Left ventricle myocardium inferior (tissue), 1 donor: ENCODE measurements at regions not wholly inside any gene's neighbourhood (a gene's known extent, or its start where the extent isn't known, plus 50 kb on each side); places are given as distances from the start of the nearest gene placed in this dataset.

Experiments
- DNase-seq: peaks from one replicate; pipeline ENCODE4 v3.0.0-alpha.2; 2020
- H3K27ac ChIP-seq: fragments of 200-600 bp; replicated peaks from 2 replicates; pipeline ENCODE4 v1.8.0; 2021
- H3K27me3 ChIP-seq: fragments of 200-600 bp; 2 replicates; pipeline ENCODE4 v1.8.0; 2021; ENCODE audit warnings: low read depth
- H3K36me3 ChIP-seq: fragments of 200-600 bp; 2 replicates; pipeline ENCODE4 v1.8.0; 2021
- H3K4me1 ChIP-seq: fragments of 200-600 bp; 2 replicates; pipeline ENCODE4 v1.8.0; 2021
- H3K4me3 ChIP-seq: fragments of 200-600 bp; 2 replicates; pipeline ENCODE4 v1.8.0; 2021; ENCODE audit warnings: mild to moderate bottlenecking, moderate library complexity
- H3K9me3 ChIP-seq: fragments of 200-600 bp; replicated peaks from 2 replicates; pipeline ENCODE4 v1.8.0; 2021
- intact Hi-C: fragments of 100-400 bp; cut with micrococcal nuclease; formaldehyde crosslinking; loops from one replicate; pipeline ENCODE4 v1.11.0; 2022
- TF ChIP-seq, protein P1 (sequence below): fragments of 200-600 bp; IDR thresholded peaks from 2 replicates; pipeline ENCODE4 v1.8.0; 2021; ENCODE audit warnings: antibody characterized with exemption, mild to moderate bottlenecking, borderline replicate concordance
- donor health status: DM: no; HTN: yes; CAD: no; lungs with severe emphysema.

DNA sequence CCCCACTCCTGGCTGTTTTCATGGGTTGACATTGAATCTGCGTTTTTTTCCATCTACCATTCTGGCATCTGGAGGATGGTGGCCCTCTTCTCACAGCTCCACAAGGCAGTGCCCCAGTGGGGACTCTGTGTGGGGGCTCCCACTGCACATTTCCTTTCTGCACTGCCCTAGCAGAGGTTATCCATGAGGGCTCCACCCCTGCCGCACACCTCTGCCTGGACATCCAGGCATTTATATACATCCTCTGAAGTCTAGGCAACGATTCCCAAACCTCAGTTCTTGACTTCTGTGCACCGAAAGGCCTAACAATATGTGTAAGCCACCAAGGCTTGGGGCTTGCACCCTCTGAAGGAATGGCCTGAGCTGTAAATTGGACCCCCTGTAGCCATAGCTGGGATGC lies 147.9 kb upstream of the FMN2 start:
- TF ChIP-seq, protein P1, sequence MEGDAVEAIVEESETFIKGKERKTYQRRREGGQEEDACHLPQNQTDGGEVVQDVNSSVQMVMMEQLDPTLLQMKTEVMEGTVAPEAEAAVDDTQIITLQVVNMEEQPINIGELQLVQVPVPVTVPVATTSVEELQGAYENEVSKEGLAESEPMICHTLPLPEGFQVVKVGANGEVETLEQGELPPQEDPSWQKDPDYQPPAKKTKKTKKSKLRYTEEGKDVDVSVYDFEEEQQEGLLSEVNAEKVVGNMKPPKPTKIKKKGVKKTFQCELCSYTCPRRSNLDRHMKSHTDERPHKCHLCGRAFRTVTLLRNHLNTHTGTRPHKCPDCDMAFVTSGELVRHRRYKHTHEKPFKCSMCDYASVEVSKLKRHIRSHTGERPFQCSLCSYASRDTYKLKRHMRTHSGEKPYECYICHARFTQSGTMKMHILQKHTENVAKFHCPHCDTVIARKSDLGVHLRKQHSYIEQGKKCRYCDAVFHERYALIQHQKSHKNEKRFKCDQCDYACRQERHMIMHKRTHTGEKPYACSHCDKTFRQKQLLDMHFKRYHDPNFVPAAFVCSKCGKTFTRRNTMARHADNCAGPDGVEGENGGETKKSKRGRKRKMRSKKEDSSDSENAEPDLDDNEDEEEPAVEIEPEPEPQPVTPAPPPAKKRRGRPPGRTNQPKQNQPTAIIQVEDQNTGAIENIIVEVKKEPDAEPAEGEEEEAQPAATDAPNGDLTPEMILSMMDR: no peak
- DNase-seq: no peak
- intact Hi-C loops: no loop called here
- Histone ChIP-seq H3K27me3 (no peaks in the 10 kb centered on the region), H3K4me3 (no peak overlapping the region), H3K9me3 (peaks cover 9% of the 10 kb centered on the region), H3K4me1 (no peaks in the 10 kb centered on the region), H3K36me3 (no peaks in the 10 kb centered on the region), H3K27ac (no peak overlapping the region)

DNA sequence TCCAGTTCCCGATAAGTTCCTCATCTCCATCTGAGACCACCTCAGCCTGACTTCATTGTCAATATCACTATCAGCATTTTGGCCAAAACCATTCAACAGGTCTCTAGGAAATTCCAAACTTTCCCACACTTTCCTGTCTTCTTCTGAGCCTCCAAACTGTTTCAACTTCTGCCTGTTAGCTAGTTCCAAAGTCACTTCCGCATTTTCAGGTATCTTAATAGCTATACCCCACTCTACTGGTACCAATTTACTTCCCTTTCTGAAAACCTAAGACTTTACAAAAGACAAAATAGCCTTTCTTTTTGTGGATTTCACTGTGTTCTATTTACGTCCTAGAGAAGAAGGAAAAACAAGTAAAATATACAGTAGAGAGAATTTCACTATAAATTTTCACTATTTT lies 147.0 kb upstream of the FMN2 start:
- DNase-seq: no peak
- Histone ChIP-seq H3K27me3 (no peaks in the 10 kb centered on the region), H3K27ac (no peak overlapping the region), H3K4me1 (no peaks in the 10 kb centered on the region), H3K4me3 (no peak overlapping the region), H3K36me3 (no peaks in the 10 kb centered on the region), H3K9me3 (peaks cover 9% of the 10 kb centered on the region)
- TF ChIP-seq, protein P1: no peak
- intact Hi-C loops: no loop called here

DNA sequence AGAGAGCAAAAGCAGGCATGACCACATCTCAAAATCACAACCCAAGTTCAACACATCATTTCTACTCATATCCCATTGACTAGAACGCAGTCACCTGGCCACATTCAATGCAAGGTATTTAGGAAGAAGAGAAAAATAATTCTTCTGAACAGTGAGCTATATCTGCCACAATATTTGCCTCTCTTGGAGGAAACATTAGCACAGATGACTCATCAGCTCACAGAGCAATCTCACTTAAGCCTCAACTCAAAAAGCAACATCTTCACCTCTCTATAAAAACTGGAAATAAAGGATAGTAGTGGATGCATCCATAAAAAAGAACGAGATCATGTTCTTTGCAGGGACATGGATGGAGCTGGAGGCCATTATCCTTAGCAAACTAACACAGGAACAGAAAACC lies 143.9 kb upstream of the FMN2 start:
- Histone ChIP-seq H3K9me3 (peaks cover 9% of the 10 kb centered on the region), H3K36me3 (no peaks in the 10 kb centered on the region), H3K4me1 (no peaks in the 10 kb centered on the region), H3K27ac (no peak overlapping the region), H3K27me3 (no peaks in the 10 kb centered on the region), H3K4me3 (no peak overlapping the region)
- DNase-seq: no peak
- intact Hi-C loops: no loop called here
- TF ChIP-seq, protein P1: no peak

DNA sequence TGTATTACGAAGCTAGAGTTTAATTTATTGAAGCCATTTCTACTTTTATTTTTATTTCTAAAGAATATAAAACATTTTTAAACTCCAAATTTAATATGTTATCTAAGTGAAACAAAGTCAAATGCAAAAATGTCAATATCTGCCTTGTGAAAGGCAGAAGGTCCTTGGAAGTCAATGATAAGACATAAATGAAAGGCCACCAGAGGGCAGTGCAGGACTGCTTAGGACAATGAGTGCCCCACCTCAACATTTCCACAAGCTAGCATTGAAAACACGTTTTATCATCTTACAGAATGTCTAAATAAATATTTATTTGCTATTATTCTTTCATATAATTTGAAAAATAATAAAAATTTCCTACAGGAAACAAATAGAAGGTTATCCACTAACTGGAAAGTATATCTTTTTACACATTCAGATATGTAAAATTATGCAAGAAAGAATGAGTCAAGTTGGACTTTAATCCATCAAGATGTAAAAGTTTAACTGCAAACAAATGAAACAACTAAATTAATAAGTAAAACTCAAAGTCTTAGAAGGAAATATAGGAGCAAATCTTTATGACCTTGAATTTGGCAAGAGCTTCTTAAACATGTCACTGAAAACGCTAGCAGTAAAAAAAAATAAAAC lies 140.1 kb upstream of the FMN2 start:
- Histone ChIP-seq H3K4me3 (no peak overlapping the region), H3K9me3 (no peaks in the 10 kb centered on the region), H3K4me1 (no peaks in the 10 kb centered on the region), H3K36me3 (no peaks in the 10 kb centered on the region), H3K27me3 (peaks cover 33% of the 10 kb centered on the region), H3K27ac (no peak overlapping the region)
- TF ChIP-seq, protein P1: peak; percentile 85
- DNase-seq: peak; percentile 22
- intact Hi-C loops: no loop called here

DNA sequence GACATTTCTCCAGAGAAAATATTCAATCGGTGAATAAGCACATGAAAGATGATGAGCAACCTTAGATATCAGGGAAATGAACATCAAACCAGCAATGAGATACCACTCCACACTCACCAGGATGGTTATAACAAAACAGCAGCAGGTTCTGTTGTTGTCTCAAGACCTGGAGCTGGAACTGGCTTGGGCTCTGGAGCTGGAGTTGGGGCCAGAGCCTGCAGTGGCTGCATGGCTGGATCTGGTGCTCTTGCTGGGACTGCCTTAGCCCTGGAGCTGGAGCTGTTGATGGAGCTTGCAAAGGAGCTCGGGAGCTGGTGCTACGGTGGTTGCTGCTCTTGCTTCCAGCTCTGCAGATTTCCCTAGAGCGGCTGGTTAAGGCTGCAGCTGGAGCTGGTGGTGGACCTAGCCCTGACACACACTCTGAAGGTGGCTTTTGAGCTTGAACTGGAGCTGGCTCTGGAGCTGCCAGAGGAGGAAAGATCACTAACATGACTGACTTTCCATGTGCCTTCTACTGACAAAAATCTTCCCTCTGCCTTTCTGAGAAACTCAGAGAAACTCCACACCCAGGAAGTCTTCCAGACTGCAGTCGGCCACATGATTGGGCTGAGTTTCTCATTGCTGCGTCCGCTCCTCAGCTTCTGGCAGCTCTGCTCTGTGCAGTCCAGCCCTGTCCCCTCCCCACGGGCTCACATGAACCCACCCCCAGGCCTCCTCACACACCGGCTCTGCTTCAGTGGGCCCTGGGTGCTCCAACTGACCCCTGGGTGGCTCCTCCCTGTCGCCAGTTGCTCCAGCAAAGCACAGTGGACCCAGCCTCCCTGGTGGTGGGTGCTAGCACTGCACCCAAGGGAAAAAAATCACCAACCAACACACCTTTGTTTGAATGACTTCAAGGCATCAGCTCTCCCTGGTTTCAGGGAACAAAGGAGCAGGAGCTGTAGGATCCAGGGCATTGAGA lies 139.1 kb upstream of the FMN2 start:
- no peak for DNase-seq
- H3K9me3 ChIP-seq: no peaks in the 10 kb centered on the region
- H3K27me3 ChIP-seq: peaks cover 41% of the 10 kb centered on the region
- no peaks in the 10 kb centered on the region for H3K36me3 ChIP-seq
- H3K4me3 ChIP-seq: no peak overlapping the region
- no peaks in the 10 kb centered on the region for H3K4me1 ChIP-seq
- TF ChIP-seq, protein P1: peak; percentile 50
- no peak overlapping the region for H3K27ac ChIP-seq
- intact Hi-C loops: no loop called here
